GM21423 (cell line): ENCODE measurements at regions not wholly inside any gene's neighbourhood (a gene's known extent, or its start where the extent isn't known, plus 50 kb on each side); places are given as distances from the start of the nearest gene placed in this dataset.

Source experiments
- ATAC-seq: cut with Tn5 transposase; IDR thresholded peaks from one replicate; pipeline ENCODE4 v1.9.1; 2021; ENCODE audit warnings: mild to moderate bottlenecking, moderate library complexity; ENCODE audit not compliant: unreplicated experiment

- ATAC-seq: no peak
These were observed 147.9 kb upstream of the NCKAP5 start for GRCh38 chr2:133716166-133716565.

GRCh38 chr2:133717497-133717896, 149.2 kb upstream of the NCKAP5 start:
- ATAC-seq: no peak

- ATAC-seq: no peak
These were observed 150.5 kb upstream of the NCKAP5 start for GRCh38 chr2:133718688-133719201.

GRCh38 chr2:133720429-133720828, 152.2 kb upstream of the NCKAP5 start:
- ATAC-seq: no peak

GRCh38 chr2:133721118-133721517, 152.9 kb upstream of the NCKAP5 start:
- no peak for ATAC-seq

GRCh38 chr2:133723133-133723532, 154.9 kb upstream of the NCKAP5 start:
- ATAC-seq: no peak

- ATAC-seq: no peak
These were observed 158.7 kb upstream of the NCKAP5 start for GRCh38 chr2:133726973-133727372.

GRCh38 chr2:133732059-133732458, 163.8 kb upstream of the NCKAP5 start:
- ATAC-seq: no peak

- ATAC-seq: no peak
These were observed 165.0 kb upstream of the NCKAP5 start for GRCh38 chr2:133732982-133733900.

GRCh38 chr2:133733901-133734255, 165.6 kb upstream of the NCKAP5 start:
- no peak for ATAC-seq

GRCh38 chr2:133734716-133735495, 166.6 kb upstream of the NCKAP5 start:
- ATAC-seq: no peak

- ATAC-seq: no peak
These were observed 168.4 kb upstream of the NCKAP5 start for GRCh38 chr2:133736674-133737073.

GRCh38 chr2:133737242-133737993, 169.2 kb upstream of the NCKAP5 start:
- ATAC-seq: no peak

- ATAC-seq: no peak
These were observed 170.8 kb upstream of the NCKAP5 start for GRCh38 chr2:133739039-133739438.

- no peak for ATAC-seq
These were observed 172.2 kb upstream of the NCKAP5 start for GRCh38 chr2:133740500-133740899.

GRCh38 chr2:133748007-133748700, 179.9 kb upstream of the NCKAP5 start:
- ATAC-seq: no peak

- no peak for ATAC-seq
These were observed 185.4 kb upstream of the NCKAP5 start for GRCh38 chr2:133753665-133754064.

- no peak for ATAC-seq
These were observed 187.4 kb upstream of the NCKAP5 start for GRCh38 chr2:133755480-133756300.

- ATAC-seq: no peak
These were observed 188.6 kb upstream of the NCKAP5 start for GRCh38 chr2:133756833-133757232.

GRCh38 chr2:133760376-133760775, 192.1 kb upstream of the NCKAP5 start:
- ATAC-seq: no peak
